K562 (cell line): ENCODE measurements at regions not wholly inside any gene's neighbourhood (a gene's known extent, or its start where the extent isn't known, plus 50 kb on each side); places are given as distances from the start of the nearest gene placed in this dataset.

ENCODE experiments used
- ATAC-seq: fragments of 200-7000 bp; cut with Tn5 transposase; 3 replicates; pipeline ENCODE4 v1.9.1; 2020; ENCODE audit warnings: moderate library complexity
- BruUV-seq: library from RNA; stranded (reverse); fragments of 400-500 nt; replicated peaks from 2 replicates; lab custom pipeline; 2021; lab: Mats Ljungman, UMichigan
- CTCF ChIA-PET: fragments of 300-600 bp; formaldehyde crosslinking; extraction: SDS; loops from one replicate; lab custom pipeline; 2021; ENCODE audit warnings: low intra/inter-chr PET ratio; lab: Yijun Ruan, JAX
- POLR2A ChIA-PET: fragments of 300-600, 350-650 bp; sonication (Branson Sonifier 250); formaldehyde crosslinking; extraction: SDS; loops from one replicate; lab custom pipeline; 2021; ENCODE audit warnings: antibody characterized with exemption, inconsistent platforms; lab: Yijun Ruan, JAX
- DNase-seq, 4 experiments: peaks; one replicate each; pipeline versions ENCODE4 v3.0.0 to v3.0.0-alpha.2; 2011 to 2018; ENCODE audit warnings: low spot score in 3 of 4, mixed read lengths in 3 of 4; ENCODE audit errors: extremely low read depth in 1 of 4
- FAIRE-seq: peaks from 2 replicates; lab custom pipeline; 2011; peaks lifted over from hg19 to GRCh38; lab: Jason Lieb, UNC
- H2AFZ ChIP-seq: 2 replicates; pipeline ENCODE4 v1.6.0; 2011; ENCODE audit warnings: low read depth, low read length, control low read depth, inconsistent platforms
- H3K27ac ChIP-seq: fragments of 200-600 bp; 3 replicates; pipeline ENCODE4 v1.8.0; 2011; ENCODE audit warnings: low read depth, mild to moderate bottlenecking, control low read depth, inconsistent platforms, low read length, moderate library complexity, mixed read lengths; ENCODE audit errors: extremely low read depth
- H3K27me3 ChIP-seq, 2 experiments: fragments of 300-600 bp in 1 of 2; 2 replicates in 1 of 2; 3 replicates in 1 of 2; pipeline versions ENCODE4 v1.6.0 to v1.8.0; 2011; ENCODE audit warnings: inconsistent platforms in 2 of 2, low read length in 2 of 2, mild to moderate bottlenecking in 1 of 2, mixed read lengths in 1 of 2, moderate library complexity in 1 of 2; ENCODE audit not compliant: control insufficient read depth in 2 of 2, insufficient read depth in 2 of 2
- H3K36me3 ChIP-seq: fragments of 300-600 bp; 3 replicates; pipeline ENCODE4 v1.8.0; 2011; ENCODE audit warnings: mild to moderate bottlenecking, low read length, inconsistent platforms; ENCODE audit not compliant: control insufficient read depth, insufficient read depth
- H3K4me1 ChIP-seq, 2 experiments: fragments of 200-600 bp in 1 of 2; replicated peaks in 1 of 2; 2 replicates in 1 of 2; 3 replicates in 1 of 2; pipeline versions ENCODE4 v1.5.1 to v1.8.0; 2011; ENCODE audit warnings: inconsistent platforms in 2 of 2, low read length in 2 of 2, mild to moderate bottlenecking in 1 of 2, mixed read lengths in 1 of 2, moderate library complexity in 1 of 2; ENCODE audit not compliant: control insufficient read depth in 2 of 2, insufficient read depth in 2 of 2
- H3K4me2 ChIP-seq: 2 replicates; pipeline ENCODE4 v1.6.1; 2011; ENCODE audit warnings: low read length, control low read depth, inconsistent platforms, mixed read lengths; ENCODE audit not compliant: insufficient read depth
- H3K4me3 ChIP-seq: fragments of 200-600 bp; sonication (generic), shearing (Covaris generic); 2 replicates; pipeline ENCODE4 v1.5.1; 2016; ENCODE audit warnings: control low read depth, inconsistent platforms
- H3K79me2 ChIP-seq: fragments of 200-600 bp; 3 replicates; pipeline ENCODE4 v1.8.0; 2011; ENCODE audit warnings: low read length, inconsistent platforms; ENCODE audit not compliant: control insufficient read depth, insufficient read depth
- H3K9ac ChIP-seq, 2 experiments: 2 replicates each; pipeline versions ENCODE4 v1.6.0 to v1.6.1; 2011; ENCODE audit warnings: low read depth in 2 of 2, low read length in 2 of 2, control low read depth in 1 of 2, inconsistent platforms in 1 of 2, mild to moderate bottlenecking in 1 of 2, mixed read lengths in 1 of 2; ENCODE audit not compliant: insufficient read depth in 1 of 2
- H3K9me1 ChIP-seq: one replicate; pipeline ENCODE4 v1.6.0; 2011; ENCODE audit warnings: inconsistent platforms, mild to moderate bottlenecking, low read length, moderate library complexity; ENCODE audit not compliant: control insufficient read depth, insufficient read depth
- H3K9me3 ChIP-seq: replicated peaks from 2 replicates; pipeline ENCODE4 v1.5.1; 2011; ENCODE audit warnings: low read depth, low read length, inconsistent platforms; ENCODE audit not compliant: control insufficient read depth, insufficient read depth
- H4K20me1 ChIP-seq: replicated peaks from 2 replicates; pipeline ENCODE4 v1.6.1; 2011; ENCODE audit warnings: low read length, inconsistent platforms, mixed read lengths; ENCODE audit not compliant: control insufficient read depth, insufficient read depth
- CREB5 ChIP-seq: fragments of 250-450 bp; sonication (Bioruptor Pico); IDR thresholded peaks from 2 replicates; pipeline ENCODE4 v1.5.0; 2020; ENCODE audit warnings: mild to moderate bottlenecking
- EZH2 ChIP-seq: IDR thresholded peaks from 2 replicates; pipeline ENCODE4 v1.6.1; 2012; ENCODE audit warnings: low read depth, mild to moderate bottlenecking, inconsistent platforms, low read length, borderline replicate concordance
- HCFC1 ChIP-seq: IDR thresholded peaks from 2 replicates; pipeline ENCODE4 v1.6.1; 2012; ENCODE audit warnings: low read depth, low read length, improper control_type of control experiment
- NCOA6 ChIP-seq: fragments of 450-650 bp; IDR thresholded peaks from 2 replicates; pipeline ENCODE4 v1.6.1; 2017; ENCODE audit warnings: mild to moderate bottlenecking
- NR2F6 ChIP-seq: fragments of 450-650 bp; formaldehyde crosslinking; IDR thresholded peaks from 2 replicates; pipeline ENCODE4 v1.4.0; 2020; ENCODE audit warnings: mild to moderate bottlenecking
- POLR3G ChIP-seq: IDR thresholded peaks from 2 replicates; pipeline ENCODE4 v1.6.1; 2011; ENCODE audit not compliant: insufficient read length, insufficient replicate concordance; ENCODE audit errors: extremely low read depth
- TGIF2 ChIP-seq: sonication (generic); formaldehyde crosslinking; IDR thresholded peaks from 2 replicates; pipeline ENCODE4 v1.8.1; 2022; ENCODE audit warnings: mild to moderate bottlenecking, missing genetic modification reagents, moderate library complexity
- ZNF584 ChIP-seq: fragments of 200-800 bp; sonication (Bioruptor generic); IDR thresholded peaks from 2 replicates; pipeline ENCODE4 v1.6.1; 2016; ENCODE audit warnings: low read depth, mild to moderate bottlenecking, missing genetic modification characterization, missing compliant biosample characterization
- WGBS: fragments of 100-300 bp; shearing (Covaris generic); methylation state at CpG from one replicate; pipeline ENCODE4 v1.1.6; 2016; ENCODE audit warnings: low coverage, mixed read lengths; ENCODE audit not compliant: insufficient coverage; ENCODE audit errors: missing lambda C conversion rate; 5-methylcytosine and 5-hydroxymethylcytosine counted together
- in situ Hi-C: fragments of 300-500 bp; cut with MboI; formaldehyde crosslinking; loops from 4 replicates; pipeline ENCODE4 v1.15.0; 2018; ENCODE audit warnings: inconsistent platforms, mixed read lengths
- intact Hi-C: fragments of 100-400 bp; cut with micrococcal nuclease; formaldehyde crosslinking; loops from 2 replicates; pipeline ENCODE4 v1.14.2; 2022

GRCh38 chr2:176844461-176844860, 368.1 kb upstream of the HNRNPA3 start (continued):
- no peak for TF ChIP-seq TGIF2 (CRISPR knock-in tag)
- TF ChIP-seq, all 486 proteins: peak for 0

GRCh38 chr2:176845718-176846117, 366.9 kb upstream of the HNRNPA3 start:
- Histone ChIP-seq H3K4me1 (no peaks in the 10 kb centered on the region), H3K9me3 (no peaks in the 10 kb centered on the region), H3K9ac (no peak overlapping the region), H3K27ac (no peak overlapping the region), H3K4me3 (no peak overlapping the region), H4K20me1 (no peaks in the 10 kb centered on the region), H3K79me2 (no peaks in the 10 kb centered on the region), H3K36me3 (no peaks in the 10 kb centered on the region), H2AFZ (no peak overlapping the region), H3K27me3 (no peaks in the 10 kb centered on the region), H3K4me2 (no peak overlapping the region), H3K9me1 (no peaks in the 10 kb centered on the region)
- DNase-seq, result no peak
- FAIRE-seq, result no peak
- 0% methylated on average over 2 of the region's 2 CpGs for WGBS
- no TSS peak for BruUV-seq
- TF ChIP-seq EZH2 (no peak), NCOA6 (no peak), CREB5 (CRISPR knock-in tag) (no peak), HCFC1 (no peak), POLR3G (no peak), NR2F6 (CRISPR knock-in tag) (no peak), ZNF584 (CRISPR knock-in tag) (no peak)
- CTCF ChIA-PET, result no interaction called here
- no peak for ATAC-seq
- in situ Hi-C loops (no loop called here), intact Hi-C loops (no loop called here)
- POLR2A ChIA-PET, result interaction anchor here (1.0 kb wide), 1 partner anchor 15 kb away, joined by 3 read pairs; no protein-coding TSS in a partner anchor
